GM18520 (cell line): ENCODE measurements at regions not wholly inside any gene's neighbourhood (a gene's known extent, or its start where the extent isn't known, plus 50 kb on each side); places are given as distances from the start of the nearest gene placed in this dataset.

Experiments
- ATAC-seq: cut with Tn5 transposase; IDR thresholded peaks from one replicate; pipeline ENCODE4 v1.9.1; 2021; ENCODE audit not compliant: unreplicated experiment

DNA sequence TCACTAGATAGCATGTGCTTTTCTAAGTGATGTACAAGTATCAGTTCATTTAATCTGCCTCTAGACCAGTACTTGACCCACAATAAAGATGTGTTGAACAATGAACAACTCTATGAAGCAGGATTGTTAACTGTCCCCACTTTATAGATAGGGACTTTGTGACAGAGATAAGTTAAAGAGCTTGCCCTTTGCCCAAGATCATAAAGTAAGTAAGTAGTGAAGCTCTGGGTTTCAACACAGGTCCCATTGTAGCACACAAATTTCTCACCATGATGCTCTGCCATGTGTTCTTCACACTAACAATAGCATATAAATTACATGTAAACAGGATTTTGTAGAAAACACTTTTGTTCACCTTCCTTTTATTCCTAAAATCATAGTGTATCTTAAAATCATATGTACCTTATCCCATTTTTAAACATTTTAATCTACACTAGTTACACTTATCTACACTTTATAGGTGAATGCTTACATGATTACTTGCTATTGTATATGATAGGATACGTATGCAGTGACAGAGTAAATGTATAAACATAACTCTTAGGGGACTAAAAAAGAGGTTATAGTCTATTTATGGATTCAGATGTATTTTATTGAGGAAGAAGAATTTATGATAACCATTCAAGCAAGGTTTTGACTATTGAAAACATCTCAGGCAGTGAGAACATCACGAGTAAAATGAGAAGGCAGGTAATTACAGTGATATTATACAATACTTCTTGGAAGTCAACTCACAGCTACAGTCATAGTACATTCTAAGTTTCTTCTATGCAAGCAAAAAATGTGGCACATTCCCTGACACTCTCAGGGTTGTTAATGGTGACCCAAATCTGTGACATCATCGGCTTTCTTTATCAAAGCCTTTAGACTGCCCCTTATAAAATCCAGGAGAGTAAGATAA, 2275.1 kb downstream of the PCDH7 start:
- no peak for ATAC-seq

DNA sequence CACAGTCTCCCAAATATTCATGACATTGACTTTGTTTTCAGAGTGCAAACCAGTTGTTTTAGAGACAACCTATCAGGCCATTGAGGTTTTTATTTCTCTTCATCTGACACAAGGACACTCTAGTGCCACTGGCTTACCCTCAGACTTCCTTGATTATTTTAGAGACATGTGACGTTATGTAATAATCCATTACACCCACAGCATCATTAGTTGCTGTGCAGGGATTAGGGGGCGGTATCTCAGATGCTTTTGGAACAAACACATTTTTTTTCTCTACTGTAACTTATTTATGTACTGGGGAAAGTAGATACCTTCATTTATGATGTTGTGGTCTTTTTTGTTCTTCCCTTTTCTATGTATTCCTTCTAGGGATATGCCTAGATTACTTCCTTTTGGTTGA, 2293.1 kb downstream of the PCDH7 start:
- no peak for ATAC-seq

DNA sequence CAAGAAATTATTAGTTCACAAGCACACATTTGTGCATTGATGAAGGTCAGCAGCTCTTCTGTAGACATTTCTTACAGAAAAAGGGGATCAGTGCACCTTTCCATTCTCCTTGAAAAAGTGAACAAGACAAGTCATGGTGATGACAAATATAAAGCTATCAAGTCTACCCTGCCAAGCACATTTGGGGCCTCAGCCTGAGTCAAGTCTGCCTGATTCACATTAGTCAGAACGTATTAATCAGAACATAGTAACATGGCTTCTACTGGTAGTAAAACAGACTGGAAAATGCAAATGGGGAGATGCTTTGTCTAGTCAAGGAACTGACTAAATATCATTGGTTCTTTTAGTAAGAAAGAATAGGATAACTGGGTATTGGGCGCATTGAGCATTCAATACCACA, 2305.1 kb downstream of the PCDH7 start:
- no peak for ATAC-seq

DNA sequence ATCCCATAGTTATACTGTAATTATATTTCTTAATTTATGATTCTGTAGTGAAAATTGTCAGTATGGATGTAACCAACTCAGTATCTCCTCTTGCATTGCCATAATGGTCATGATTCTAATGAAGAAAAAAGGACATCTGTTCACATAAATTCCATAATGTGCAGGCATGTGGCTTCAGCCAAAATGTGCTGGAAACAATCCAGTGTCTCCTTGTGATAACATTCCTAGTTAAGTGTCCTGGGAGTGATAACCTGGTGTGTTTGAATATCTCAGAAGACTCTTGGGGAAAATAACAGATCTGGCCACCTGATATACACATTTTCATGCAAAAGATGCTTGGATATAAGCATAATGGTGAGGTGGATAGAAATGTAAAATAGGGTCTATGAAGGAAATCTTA, 2309.8 kb downstream of the PCDH7 start:
- no peak for ATAC-seq

DNA sequence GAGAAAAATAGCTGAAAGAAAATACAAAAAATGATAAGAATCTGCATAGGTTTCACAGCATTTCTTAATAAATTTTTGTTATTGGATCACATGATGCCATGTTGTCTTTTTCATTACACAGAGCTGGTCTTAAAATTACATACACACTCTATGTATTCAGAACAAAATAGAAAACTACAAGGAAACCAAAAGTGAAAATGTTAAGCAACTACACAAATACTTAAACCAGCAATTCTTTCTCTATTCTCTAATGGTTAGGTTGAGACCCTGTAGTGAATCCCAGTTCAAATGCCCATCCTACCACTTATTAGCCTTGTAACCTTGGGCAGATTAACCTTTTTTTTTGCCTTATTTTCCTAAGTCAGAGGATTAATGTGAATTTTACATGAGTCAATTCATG, 2311.2 kb downstream of the PCDH7 start:
- ATAC-seq = no peak

DNA sequence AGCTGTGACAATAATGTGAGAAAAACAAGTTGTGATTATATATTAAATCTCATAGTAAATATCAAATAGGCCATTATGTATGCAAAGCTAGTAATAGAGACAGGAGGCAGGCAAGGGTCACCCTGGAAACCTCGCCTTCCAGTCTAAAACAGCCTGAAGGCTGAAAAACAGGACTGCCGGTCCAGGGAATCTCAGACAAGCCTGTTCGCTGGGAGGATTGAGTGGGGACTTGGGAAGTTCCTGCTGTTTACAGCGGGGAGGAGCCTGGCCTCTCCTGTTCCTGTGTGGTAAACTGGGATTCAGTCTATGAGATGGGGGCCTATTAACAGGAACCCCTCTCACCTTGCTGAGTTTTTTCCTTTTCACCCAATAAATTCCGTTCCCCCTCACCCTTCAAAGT, 2317.3 kb downstream of the PCDH7 start:
- ATAC-seq = no peak

DNA sequence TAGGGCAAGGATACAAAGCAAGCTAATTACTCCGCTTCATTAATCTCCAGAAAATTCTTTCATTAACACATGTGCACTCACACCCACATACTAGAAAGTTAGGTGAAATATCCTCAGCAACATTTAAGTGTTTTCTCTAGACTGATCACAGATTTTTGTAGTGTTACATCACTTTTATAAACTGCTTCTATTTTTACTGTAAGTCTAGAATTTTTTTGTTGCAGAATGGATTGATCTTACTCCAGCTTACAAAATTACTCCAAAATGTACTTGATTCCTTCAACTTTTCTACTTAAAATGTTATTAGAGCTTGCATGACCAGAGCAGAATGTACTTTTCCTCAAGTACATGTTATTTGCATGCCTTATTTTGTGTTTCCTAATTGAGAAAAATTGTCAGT, 2325.2 kb downstream of the PCDH7 start:
- no peak for ATAC-seq

DNA sequence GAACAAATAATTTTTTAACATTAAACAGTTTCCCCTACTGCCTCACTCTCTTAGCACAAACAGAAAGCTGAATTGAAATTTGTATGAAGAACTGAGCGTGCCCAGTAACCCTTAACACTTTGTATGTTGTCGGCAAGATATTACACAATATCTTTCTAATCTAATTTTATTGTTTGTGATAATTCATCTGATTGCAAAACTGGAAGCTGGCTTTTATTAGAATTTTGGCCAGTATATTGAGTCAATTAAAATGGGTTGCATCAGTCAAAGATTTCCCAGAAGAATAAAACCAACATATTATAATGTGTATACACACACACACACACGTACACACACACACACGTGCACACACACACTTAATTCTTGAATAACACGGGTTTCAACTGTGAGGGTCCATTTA, 2332.1 kb downstream of the PCDH7 start:
- no peak for ATAC-seq

DNA sequence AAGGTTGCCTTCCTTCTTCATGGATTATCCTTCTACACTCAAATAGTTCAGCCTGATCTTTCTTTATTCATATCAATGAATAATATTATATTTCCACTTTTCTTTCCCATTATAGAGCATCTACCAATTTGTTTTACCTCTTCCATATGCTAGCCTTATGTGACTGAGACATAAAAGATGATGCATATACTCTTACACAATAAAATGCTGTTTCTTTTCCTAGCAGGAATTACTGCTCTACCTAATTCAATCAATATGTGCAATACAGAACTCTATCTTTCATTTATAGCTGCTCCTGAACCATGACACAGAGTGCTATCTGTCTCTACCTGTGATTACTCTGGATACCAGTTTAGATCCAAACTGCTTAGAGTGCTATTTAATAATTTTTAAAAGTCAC, 2334.0 kb downstream of the PCDH7 start:
- ATAC-seq = no peak

DNA sequence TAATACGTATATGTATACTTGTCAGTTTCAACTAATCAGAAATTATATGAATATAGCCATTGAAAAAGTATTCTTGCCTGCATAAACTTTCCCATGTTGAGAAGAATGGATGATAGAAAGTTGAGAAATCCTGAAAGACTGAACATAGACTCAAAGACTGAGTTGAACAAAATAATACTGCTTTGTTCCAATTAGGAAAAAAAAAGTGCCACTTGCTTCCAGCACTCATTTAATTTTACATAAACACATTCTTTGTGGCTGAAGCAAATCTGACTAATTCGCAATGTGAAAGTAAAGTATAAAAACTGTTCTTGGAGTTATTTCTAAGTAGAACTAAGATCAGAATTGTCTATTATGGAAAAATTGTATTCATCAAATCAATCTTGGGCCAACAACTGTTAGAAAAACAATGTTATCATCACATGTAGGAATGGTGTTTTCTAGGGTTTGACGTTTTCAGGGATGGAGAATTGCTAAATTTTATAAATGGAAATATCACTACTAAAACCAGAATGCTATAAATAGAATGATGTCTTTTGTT, 2334.6 kb downstream of the PCDH7 start:
- no peak for ATAC-seq

DNA sequence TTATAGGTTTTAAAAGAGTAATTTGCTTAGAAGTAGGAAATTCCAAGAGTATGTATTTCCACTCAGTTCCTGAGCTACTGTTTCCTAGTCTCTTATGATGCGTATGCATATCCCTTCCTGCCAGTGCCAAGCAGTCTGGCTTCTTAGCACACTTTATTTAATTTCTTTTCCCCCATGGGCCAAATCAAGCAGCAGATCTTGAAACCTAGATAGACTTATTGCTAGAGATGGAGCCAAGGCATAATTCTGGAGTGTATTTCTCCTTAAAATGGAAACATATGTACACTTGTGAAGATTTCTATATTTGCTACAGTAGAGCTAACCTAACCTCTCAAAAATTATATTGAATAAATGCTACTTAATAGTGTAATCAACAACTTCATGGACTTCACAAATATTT, 2337.6 kb downstream of the PCDH7 start:
- no peak for ATAC-seq

DNA sequence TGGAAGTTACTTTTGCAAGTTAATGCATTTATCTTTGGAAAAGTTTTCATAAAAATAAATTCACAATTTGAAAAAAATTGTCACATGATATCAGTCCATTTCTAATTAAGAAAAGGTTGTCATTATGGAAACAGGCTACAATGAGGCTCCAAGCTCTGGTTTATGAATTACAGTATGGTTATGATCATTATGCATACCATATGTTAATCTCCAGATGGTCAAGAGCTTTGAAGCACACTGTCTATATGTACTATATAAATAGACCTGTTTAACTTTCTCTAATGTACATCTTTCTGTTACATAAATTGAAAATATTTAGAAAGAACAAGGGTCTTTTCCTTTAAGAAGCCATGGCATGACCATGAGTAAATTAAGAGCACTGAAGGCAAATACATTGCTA, 2338.8 kb downstream of the PCDH7 start:
- ATAC-seq = no peak

DNA sequence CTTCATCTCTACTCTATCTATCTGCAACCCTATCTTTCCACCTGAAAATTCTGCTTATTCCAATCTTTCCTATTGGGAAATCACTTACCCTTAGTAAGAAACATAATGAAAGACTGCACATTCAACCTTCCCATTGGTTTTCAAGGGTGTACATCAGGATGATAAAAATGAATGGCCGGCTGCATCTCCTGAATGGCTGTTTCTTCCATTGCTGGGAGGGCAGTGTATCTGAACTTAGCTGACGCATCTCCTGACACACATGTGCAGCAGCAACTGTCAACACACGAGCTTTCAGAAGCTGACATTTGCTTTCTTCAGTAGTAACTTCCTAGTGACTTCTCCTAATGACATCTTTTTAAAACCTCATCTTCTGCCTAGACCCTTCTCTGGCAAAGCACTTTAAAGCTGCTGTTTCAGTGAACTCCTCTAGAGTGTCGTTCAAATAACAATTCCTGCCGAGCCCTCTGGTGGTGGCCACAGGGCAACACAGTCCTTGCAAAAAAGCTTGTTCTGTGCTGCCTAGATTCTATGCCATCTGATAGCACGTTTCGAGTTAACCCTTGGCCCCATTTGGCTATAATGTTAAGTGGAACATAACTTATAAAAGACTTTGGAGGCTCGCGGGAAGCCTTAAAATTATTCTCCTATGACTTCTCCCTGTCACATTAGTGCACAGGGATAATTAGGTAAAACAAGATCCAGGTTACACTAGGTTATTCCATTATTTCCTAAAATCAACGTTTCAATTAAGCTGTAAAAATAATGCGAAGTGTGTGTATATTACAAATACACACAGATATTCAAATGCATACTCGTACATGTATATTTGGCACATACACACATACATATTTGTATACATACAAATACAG, 2340.7 kb downstream of the PCDH7 start:
- no peak for ATAC-seq

DNA sequence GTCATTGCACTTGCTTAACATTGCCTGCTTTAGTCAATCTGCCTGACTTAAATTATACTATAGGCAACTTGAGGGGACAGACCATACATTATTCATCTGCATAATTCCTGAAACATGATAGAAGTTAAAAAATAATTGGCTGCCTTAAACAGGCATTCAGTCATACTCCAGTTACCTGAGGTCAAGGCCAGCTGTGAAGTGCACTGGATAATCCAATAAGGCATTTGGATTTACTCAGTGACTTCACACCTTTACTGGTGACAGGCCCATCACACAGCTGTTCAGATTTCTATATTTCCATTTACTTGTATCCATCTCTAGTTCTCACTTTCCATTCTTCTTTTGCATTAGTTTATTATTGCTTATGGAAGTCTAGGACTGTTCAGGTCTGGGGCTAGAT, 2341.6 kb downstream of the PCDH7 start:
- ATAC-seq = no peak

DNA sequence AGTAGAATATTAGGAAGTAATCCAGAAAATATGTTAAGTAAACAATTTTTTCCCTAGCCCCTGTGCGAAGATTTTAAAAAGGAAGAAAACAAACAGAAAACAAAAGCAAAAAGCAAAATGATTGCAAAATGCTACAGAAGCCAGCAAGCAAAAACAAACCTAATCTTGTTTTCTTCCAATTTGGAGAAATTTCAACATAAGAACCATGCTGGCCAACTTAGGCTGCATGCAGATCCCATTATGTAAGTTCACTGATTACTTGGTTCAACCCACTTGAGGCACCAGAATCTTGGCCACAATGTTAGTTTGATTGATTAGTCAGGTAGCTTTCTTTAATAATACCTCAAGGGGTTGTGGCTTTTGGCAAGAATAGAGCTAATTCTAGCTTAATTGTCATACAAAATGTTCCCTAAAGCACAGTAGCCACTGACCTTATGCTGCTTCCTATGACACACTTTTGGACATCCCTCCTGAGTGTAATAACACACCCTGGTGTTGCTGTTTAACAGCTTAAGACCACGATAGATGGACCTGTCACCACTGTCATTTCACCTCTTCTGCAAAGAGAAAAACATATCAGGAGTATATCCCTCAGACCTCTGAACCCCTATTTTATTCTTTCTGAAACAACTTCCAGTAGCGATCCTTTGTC, 2342.1 kb downstream of the PCDH7 start:
- ATAC-seq = no peak

DNA sequence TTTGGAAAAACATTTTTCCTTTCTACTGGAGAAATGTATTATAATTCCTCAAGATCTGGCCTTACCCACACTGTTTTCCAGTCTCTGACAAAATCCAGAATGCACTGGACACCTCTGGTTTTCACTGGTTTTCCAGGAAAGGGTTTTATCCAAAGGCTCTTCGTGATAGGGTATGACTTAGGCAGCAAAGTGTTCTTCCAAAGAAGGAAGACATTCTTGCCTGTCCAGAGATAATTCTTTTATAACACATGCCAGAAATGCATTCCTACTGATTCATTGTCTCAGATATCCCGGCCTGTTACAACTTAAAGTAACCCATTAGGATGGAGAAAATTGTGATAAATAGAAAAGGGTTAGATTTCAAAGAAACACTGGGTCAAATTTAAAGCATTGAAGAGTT, 2343.1 kb downstream of the PCDH7 start:
- no peak for ATAC-seq

DNA sequence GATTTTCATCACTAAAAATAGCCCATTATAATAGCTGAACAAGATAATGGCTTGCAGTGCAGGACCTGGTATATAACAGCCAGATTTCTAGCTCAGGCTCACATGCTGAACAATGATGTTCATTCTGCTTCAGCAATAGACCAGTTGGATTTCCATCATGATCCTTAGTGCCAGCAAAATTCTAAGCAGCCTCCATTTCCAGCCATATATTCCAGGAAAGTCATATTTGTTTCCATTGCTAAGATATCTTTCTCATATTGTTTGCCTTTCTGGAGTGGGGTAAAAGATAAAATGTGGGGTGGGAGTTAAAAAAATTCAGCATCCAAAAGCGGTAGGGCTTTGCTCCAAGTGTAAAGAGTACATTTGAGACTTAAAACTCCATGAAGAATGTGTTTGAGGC, 2344.1 kb downstream of the PCDH7 start:
- no peak for ATAC-seq

DNA sequence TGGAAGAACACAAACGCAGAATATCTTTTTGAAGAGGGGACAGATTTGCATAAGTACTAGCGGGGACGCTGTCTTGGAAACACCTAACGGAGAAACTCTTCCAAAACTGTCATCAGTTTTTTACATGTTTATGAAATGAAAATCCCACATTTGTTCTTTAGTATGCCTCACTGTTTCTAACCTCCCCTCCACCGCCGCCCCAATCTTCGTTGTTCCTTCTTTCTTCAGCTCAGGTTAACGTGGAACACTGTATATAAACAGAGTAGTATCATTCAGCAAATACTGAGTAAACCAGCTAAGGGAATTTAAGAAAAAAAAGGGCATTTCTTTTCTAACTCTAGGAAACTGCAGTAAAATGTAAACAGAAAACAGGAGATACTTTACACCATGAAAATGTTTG, 2345.6 kb downstream of the PCDH7 start:
- ATAC-seq = no peak

DNA sequence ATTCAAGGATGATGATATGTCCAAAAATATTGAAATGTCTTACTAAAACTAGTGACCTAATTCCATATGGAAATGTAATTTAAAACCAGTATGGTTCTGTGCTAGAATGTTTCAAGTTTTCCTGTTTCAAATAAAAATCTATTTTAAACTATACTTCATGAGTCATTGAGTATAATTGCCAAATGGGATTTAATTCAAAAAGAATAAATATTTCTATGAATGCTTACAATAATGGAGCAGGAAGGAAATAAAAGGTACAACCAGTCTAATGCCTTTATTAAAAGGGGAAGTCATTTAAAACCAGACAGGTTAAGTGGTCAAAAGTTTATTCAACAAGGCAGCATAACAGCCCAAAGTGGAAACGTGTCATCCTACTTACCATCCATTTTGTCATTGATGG, 2347.1 kb downstream of the PCDH7 start:
- ATAC-seq = no peak

DNA sequence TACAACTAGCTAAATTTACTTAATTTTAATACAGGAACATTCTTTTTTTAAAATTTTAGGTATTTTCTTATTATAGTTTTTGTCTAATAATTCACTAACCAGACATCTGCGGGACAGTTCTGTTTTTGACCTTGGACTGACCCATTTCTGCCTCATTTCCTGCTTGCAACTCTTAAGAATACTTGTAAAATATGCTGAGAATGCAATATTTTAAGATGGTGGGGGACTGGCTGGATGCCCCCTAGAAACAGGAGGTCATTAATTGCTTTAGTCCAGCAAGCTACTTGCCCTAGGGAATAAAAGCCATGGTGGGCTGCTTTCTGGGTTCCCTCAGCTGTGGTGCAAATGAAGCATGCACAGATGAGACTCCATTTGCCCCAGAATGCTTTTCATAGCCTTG, 2348.4 kb downstream of the PCDH7 start:
- ATAC-seq = no peak

DNA sequence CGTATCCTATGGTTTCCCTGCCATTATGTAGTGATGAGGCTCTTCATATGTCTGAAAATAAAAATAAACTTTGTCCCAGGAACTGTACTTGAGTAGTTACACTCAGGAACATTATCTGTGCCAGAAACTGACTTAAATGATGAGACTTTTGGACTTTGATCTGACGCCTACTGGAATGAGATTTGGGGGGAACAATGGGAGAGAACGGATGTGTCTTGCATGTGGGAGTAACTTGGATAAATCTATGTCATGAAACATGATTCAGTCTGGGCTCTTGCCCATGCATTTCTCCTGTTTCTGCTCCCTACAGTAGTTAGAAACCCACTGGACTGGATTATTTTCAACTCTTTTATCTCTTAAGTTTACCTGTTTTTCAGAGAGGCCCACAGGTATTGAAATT, 2351.4 kb downstream of the PCDH7 start:
- ATAC-seq = no peak
